GM18519 (cell line): ENCODE measurements at regions not wholly inside any gene's neighbourhood (a gene's known extent, or its start where the extent isn't known, plus 50 kb on each side); places are given as distances from the start of the nearest gene placed in this dataset.
"Not testable (repeated sequence)": the region's sequence is repeated elsewhere in the genome, so short reads cannot be mapped to it uniquely, and the experiment has no call there.

Experiments used
- ATAC-seq: cut with Tn5 transposase; IDR thresholded peaks from one replicate; pipeline ENCODE4 v1.9.1; 2021; ENCODE audit warnings: mild to moderate bottlenecking, moderate library complexity; ENCODE audit not compliant: unreplicated experiment, low FRiP score

DNA sequence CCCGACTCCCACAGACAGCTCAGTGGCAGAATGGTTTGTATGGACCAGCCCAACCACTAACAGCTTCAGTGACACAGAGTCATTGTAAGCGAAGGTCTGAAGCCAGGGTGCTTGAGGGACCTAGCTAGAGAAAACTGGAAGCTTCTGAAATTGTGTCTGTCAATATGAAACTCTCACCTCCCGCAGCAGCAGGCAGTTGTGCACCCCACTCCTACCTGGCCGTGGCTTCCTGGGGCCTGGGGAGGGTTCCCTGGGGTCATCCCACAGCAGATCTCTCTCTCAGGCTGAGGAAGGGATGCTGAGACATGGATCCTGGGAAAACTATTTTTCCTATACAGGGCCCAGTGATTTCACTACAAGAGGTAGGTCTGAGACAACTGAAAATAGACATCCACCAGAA is 229.5 kb downstream of the TFCP2L1 start:
- no peak for ATAC-seq

DNA sequence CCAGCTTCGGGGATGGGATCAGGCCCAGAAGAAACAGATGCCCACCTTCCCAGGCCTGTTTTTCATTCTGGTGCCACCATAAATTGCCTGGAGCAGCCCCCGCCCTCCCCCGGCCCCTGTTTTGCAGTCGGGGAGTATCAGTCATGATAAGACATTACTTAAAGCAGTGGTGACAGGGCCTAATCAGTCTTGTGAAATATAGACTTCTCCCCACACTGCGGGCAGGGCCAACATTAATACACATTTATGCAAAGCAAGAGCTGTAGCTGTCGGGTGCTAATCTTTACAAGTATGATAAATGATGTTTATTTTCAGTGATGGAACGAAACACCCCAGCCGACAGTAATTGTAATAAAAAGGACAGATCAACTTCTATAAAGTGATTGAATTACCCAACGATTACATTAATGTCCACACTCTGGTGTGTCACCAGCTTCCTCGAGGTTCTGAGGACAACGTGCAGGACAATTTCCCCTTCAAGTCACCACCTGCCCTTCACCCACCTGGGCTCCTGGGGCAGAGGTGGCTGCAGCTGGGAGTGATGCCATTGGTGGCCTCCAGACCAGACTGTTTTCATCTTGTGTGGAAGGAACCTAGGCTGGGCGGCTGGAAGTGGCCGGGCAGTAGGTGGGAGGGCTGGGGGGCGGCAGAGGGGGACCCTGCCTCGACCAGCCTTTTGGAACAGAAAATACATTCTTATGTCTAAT is 226.0 kb downstream of the TFCP2L1 start:
- ATAC-seq, result no peak

DNA sequence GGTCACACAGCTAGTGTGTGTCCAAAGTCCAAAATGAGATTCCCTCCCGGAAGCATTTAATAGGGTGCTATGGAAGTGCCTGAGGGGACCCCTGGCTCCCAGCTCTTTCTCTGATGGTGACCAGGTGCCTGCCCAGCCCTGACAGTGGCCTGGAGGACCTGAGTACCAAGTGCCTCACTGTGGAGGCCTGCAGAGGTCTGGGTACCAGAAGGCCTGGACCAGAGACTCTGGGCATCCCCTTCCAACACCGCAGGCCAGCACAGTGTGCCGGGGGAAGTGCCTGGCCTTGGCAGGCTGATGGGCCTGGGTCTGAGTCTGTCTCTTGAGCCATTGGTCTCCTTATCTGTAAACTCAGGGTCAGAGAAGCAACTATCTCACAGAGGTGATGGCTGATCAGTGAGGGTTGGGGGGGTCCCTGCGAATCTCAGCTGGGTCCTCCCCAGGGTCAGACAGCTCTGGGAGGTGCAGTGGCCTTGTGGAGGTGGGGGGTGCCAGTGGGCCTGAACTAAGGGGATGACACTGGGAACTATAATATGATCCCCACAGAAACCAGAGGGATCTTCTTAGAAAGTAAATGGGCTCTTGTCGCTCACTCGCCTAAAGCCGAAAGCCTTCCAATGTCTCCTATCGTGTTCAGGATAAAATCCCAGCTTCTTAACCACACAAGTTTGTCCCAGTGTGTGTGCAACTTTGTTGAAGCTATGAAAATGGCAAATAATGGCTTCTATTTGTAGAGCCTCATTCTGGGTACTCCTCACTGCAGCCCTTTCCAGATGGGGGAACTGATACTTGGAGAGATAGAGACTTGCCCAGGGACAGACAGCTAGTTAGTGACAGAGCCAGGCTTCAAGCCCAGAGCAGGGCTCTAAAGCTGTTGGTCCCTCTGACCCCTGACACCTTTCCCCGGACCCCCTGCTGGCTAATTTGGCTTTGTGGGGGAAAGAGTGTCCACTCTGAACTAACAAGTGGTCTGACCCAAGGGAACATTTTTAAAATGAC is 225.1 kb downstream of the TFCP2L1 start:
- no peak for ATAC-seq

DNA sequence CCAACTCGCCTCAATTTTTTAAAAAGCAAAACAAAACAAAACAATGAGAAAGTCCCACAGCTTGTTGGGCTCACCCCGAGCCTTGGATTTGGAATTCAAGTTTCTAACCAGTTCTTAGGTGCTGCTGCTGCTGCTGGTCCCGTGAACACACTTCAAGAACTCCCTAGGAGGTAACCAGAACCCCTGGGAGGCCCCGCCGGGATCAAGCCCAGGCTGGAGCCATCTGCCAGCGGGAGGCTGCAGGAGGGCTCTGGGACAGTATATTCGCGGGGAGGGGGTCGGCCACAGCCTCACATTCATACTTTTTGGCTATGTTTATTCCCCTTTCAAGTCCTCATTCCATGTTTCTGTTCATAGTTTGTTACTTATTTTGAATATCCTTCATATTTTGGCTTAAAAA is 223.4 kb downstream of the TFCP2L1 start:
- no peak for ATAC-seq

DNA sequence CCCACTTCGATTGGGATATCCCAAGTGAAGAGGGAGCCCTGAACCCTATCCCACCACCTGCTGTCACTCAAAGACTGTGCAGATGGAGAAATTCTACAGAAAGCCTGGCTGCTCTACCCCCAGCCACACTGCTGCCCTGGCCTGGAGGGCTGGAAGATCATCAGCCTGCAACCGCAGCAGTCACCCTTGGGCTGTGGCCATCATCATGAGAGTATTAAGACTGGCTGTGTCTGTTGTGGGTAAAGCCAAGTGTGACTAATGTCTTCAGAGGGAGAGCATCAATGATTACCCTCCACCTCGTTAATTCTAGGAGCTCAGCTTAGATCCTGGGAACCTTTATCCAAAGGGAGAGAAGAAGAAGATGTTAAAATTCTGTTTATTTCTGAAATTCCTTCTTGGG is 221.5 kb downstream of the TFCP2L1 start:
- no peak for ATAC-seq

DNA sequence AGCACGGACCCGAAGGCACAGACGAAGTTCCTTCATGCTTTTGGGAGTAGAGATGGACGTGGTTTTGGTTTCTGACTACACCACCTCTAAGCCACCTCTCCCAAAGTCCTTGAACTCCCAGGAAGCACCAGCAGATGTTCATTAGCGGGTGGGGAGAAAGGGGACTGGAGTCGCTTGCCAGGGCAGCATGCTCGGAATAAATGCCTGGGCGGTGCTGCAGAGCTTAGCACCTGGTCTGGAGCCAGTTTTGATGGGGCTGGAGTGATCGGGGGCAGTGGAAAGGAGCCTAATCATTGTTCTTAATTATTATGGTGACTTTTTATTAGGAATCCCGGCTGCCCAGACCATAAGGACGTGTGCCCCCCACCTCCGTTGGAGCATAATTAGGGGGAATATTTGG is 220.8 kb downstream of the TFCP2L1 start:
- ATAC-seq, result no peak

DNA sequence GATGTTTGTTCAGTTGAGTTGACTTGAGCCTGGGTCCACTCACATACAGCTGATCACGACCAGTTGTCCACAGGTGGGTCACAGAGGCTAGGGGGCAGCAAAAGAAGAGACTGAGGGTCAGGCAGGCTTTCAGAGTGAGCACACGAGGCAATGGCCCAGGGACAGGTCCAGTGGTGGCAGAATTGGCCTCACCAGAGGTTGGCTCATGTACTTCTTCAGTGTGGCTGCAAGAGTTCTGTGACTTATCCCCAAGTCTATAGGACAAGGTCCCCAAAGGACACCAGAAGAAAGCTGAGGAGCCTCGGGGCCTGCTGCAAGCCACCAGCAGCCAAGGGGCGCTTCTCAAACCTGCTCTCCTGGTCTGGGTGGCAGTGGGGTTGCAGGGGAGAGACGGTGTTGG is 219.8 kb downstream of the TFCP2L1 start:
- ATAC-seq, result no peak

DNA sequence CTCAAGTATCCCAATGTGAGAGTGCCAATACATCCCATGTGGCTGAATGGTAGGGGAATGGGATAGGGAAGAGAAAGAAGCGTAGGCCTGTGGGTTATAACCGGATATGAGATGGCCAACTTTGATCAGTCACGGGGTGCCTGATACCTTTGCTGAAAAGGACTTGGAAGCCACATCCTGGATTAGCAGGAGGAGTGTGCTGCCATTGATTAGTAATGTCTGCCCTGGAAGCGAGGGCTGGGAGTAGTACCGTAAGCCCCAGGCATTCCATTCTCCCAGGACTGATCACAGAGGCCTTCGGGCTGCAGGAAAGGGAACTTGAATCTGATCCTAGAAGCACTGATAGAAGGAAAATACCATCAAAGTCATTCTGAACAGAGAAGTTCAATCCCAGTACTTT is 218.5 kb downstream of the TFCP2L1 start:
- no peak for ATAC-seq

DNA sequence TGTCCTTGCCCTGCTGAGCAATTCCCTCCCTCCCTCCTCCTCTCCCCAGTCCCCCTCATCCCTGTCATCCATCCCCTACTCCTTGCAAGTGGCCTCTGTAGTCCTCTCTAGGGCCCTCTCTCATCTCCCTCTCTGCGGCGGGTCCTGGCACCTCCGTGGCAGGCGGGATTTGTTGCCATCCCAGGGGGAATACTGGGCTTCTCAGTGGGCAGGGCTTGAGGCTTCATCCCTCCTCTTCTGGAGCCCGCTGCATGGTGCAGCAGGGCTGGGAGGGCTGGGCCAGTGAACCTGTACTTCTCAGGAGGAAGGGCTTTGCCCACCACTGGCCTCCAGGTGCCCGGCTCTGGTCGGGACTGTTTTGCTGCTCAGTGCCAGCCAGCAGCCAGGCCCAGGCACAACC is 216.2 kb downstream of the TFCP2L1 start:
- ATAC-seq, result no peak

DNA sequence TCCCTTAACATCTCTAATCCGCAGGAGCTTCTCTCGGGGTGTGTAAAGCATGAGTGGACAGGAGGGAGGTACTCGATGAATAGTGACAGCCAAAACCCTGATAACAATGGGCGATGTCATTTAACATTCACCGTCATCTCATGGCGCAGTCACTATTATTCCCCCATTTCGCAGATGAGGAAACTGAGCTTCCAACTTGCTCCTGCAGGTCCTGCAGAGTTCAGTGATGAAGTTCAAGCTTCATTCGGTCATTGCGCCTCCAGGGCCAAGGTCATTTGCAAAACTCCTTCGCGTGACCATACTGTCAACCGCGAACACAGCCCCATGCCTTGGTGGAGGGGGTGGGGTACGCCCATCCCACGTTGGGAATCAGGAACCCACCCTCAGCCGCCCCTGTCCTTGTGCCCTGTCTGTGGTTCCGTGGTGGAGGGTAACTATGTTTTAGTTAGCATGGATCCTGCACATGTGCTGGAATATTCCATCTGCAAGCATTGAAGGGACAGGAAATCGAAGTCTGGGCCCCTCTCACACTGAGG is 215.5 kb downstream of the TFCP2L1 start:
- no peak for ATAC-seq

DNA sequence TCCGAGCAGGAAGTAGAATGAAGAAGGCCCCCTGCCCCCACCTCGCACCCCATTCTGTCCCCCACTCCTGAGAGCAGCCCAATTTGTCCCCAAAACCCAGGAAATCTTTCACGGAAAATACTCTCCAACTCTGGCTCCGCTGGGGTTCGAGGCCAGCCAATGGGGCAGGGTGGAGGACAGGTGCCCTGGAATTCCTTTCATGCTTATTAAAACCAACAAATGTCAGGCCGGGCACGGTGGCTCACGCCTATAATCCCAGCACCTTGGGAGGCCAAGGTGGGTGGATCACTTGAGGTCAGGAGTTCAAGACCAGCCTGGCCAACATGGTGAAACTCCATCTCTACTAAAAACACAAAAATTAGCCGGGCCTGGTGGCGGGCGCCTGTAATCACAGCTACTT is 214.9 kb downstream of the TFCP2L1 start:
- not testable (repeated sequence) for ATAC-seq

DNA sequence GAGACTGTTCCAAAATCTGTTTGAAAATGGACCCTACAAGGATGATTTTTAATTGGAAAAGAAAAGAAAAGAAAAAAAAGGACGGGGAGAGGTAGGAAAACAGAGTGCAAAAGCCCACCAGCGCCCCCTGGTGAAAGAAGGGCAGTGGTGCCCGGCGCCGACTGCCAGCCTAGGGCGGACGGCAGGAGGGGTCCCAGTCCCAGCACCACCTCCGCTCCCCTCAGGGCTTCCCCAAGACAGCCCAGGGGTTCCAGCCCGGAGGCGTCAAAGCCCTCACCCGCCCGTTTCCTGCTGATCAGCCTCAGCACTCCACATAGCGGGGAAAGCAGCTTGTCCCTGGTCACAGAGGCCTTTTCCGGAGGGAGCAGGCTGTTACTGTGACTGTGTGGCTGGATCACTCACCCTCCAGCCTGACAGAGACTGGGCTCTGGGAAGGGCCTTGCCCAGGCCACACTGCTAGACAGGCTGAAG is 213.9 kb downstream of the TFCP2L1 start:
- ATAC-seq, result no peak

DNA sequence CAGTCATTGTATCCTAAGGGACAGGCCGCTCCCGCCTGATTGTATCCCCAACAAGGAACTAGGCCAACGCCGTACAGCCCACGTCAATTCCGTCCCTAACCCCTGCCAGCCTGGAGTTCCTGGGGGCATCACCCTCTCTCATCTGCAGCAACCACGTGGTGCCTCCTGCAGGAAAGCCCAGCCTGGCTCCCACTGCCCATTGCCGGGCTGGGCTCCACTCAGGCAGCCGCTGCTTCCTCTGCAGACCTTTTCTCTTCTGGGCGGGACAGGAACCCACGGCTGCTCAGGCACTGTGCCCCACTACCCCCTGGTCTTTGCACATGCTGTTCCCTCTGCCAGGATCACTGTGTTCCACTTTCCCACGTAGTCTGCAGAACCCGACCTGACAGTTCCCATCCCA is 212.2 kb downstream of the TFCP2L1 start:
- ATAC-seq, result no peak

DNA sequence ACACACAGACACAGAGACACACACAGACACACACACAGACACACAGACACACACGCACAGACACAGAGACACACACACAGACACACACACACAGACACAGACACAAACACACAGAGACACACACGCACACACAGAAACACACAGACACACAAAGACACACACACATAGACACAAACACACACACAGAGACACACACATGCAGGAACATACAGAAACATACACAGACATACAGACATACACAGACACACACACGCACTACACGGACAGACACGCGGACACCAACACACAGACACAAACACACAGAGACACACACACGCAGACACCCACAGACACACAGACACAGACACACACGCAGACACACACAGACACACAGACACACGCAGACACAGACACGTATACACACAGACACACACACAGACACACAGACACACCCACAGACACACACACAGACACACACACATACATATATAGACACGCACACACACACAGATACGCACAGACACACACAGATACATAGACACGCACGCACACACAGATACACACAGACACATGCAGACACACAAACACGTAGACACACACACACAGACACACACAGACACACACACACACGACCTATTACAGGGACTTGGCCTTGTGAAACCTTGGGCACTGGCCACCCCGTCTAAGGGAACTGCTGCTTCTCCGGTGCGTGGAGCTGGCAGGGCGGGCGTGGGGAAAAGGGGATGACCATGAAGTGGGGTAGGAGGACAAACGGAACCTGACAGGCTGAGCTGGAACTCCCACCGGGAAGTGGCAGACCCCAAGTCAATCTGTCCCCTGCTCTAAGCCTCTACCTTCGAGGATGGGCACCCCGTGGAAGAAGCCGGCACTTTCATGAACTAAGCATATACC is 211.4 kb downstream of the TFCP2L1 start:
- no peak for ATAC-seq

DNA sequence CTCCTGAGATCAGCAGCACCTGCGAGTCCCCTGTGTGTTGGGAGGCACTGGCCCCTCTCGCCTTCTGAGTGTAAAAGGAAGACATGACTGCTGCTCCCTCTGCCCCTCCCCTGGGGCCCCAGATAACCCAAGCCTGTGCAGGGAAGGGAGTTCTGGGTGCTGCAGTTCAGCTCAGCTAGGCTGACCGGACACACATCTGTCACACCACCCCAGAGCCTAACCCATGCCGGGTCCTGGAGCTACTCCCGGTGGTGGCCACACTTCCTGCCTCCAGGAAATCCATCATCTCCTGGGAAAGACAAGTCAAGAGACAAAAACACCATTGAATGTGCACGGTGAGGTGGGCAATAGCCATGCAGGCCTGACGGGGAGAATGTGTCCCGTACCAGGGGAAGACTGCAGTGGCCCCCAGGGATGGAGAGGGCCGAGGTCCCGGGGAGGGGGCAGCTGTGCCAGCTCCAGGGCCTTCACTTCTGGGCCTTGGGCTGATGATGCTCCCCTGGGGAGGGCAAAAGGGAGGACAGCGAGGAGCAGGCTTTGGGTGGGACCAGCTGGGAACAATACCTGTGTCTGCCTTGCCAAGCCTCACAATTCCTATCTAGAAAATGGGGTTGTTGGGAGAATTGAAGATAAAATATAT is 210.6 kb downstream of the TFCP2L1 start:
- ATAC-seq, result no peak

DNA sequence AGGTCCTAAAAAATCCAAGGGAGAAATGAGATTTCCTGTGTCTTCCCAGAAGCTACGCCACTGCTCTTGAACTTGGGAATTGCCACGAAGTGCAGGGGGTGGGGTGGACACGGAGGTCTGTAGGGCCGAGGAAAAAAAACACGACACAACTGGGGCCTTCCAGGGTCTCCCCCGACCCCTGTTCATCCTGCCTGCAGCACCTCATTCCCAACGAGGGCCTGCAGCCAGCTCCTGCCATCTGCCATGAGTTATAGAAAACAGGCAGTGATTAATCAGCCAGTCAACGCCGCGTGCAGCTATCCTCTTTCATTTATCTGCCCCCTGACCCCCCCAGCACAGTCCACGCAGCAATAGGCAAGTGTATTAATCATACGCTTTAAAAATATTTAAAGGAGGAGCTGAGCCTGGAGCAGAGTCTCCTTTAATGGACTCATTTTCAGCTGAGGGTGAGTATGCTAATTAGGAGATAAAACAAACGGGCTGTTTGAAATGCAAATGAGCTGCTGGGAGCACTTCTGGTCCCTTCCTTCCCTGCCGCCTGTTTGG is 209.9 kb downstream of the TFCP2L1 start:
- no peak for ATAC-seq

DNA sequence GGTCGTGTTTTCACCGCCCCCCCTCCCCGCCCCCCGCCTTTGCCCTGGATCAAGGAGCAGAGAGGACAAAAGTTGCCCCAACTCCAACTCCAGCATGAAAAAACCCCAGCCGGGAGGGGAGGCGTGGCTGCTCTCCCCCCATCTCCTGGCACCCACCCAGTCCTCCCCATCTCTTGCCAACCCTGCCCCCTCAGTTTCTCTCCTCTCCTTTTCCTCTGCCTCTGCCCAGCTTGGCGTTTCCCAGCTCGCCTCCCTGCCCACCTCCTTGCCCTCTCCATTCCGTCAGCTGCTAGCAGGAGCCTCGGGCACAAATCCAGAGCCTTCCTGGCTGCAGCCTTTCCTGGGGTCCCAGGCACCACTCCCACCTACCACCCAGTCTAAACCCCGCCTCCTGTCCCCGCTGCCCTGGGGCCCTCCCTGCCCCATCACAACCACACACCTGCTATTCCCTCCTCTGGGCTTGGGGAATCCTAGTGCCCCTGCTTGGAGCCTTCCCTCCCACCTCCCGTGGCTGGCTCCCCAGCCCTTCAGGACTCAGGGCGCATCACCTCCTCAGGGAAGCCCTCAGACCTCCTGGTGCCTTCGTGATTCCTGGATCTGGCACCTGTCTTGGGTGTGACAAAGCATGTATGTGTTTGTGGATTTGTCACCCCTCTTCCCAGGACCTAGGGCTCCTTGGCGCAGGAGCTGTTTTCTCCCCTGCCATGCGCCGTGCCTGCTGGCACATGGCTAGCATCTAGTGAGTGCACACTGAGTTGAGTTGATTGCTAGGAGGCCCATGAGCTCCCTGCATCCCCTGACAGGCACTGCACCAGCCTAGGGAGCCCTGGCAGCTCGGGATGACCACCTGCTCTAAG is 209.1 kb downstream of the TFCP2L1 start:
- ATAC-seq, result no peak

DNA sequence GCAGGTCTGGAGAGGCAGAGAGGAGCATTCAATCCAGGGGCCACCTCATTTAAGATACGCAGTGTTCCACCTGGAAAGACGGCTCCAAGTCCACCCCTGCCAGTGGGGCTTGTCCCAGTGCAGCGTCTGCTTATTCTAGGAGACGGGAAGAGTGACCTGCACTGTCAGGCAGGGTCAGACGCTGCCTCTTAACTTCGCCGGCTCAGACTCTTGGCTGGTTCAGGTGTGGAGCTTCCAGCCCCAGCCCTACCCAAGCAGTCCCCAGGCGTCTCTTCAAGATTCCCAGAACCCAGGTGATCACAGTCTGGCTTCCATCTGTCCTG is 208.5 kb downstream of the TFCP2L1 start:
- ATAC-seq, result no peak
